Common myeloid progenitor, CD34-positive (primary cell): ENCODE measurements at regions not wholly inside any gene's neighbourhood (a gene's known extent, or its start where the extent isn't known, plus 50 kb on each side); places are given as distances from the start of the nearest gene placed in this dataset.

Experiments
- CTCF ChIA-PET: fragments of 350-600 bp; sonication (Branson Sonifier 250); formaldehyde crosslinking; loops from one replicate; lab custom pipeline; 2021; ENCODE audit warnings: antibody characterized with exemption; lab: Charles Lee
- POLR2A ChIA-PET: fragments of 350-600 bp; sonication (Branson Sonifier 250); formaldehyde crosslinking; loops from one replicate; lab custom pipeline; 2021; ENCODE audit warnings: antibody characterized with exemption; lab: Charles Lee
- DNase-seq, 3 donors: peaks; one replicate each; pipeline versions ENCODE4 v3.0.0 to v3.0.0-alpha.2; 2013
- H3K27ac ChIP-seq, 2 experiments: 1 replicate in 1 of 2; 2 replicates in 1 of 2; pipeline ENCODE4 v1.7.0; 2013; ENCODE audit warnings: inconsistent platforms in 2 of 2, low read length in 2 of 2, mild to moderate bottlenecking in 2 of 2, low read depth in 1 of 2, moderate library complexity in 1 of 2; ENCODE audit not compliant: severe bottlenecking in 2 of 2, insufficient read depth in 1 of 2, poor library complexity in 1 of 2
- H3K27me3 ChIP-seq, 5 experiments: replicated peaks in 2 of 5; 1 replicate in 3 of 5; 2 replicates in 2 of 5; pipeline versions ENCODE4 v1.6.1 to v1.7.0; 2013; ENCODE audit warnings: low read length in 4 of 5, mild to moderate bottlenecking in 2 of 5, moderate library complexity in 2 of 5, inconsistent platforms in 1 of 5; ENCODE audit not compliant: insufficient read depth in 5 of 5, control insufficient read depth in 4 of 5
- H3K36me3 ChIP-seq, 4 experiments: 1 replicate in 2 of 4; 2 replicates in 2 of 4; pipeline versions ENCODE4 v1.6.1 to v1.7.0; 2013; ENCODE audit warnings: low read length in 3 of 4, control low read depth in 1 of 4, mild to moderate bottlenecking in 1 of 4; ENCODE audit not compliant: control insufficient read depth in 4 of 4, insufficient read depth in 4 of 4
- H3K4me1 ChIP-seq, 4 experiments: 1 replicate in 3 of 4; 2 replicates in 1 of 4; pipeline versions ENCODE4 v1.6.1 to v1.7.1; 2013; ENCODE audit warnings: low read length in 3 of 4, mild to moderate bottlenecking in 3 of 4, control low read depth in 1 of 4, inconsistent platforms in 1 of 4, moderate library complexity in 1 of 4; ENCODE audit not compliant: control insufficient read depth in 4 of 4, insufficient read depth in 4 of 4; ENCODE audit errors: control extremely low read depth in 1 of 4
- H3K4me3 ChIP-seq, 7 experiments: 1 replicate in 4 of 7; 2 replicates in 3 of 7; pipeline versions ENCODE4 v1.5.1 to v1.7.0; 2013; ENCODE audit warnings: mild to moderate bottlenecking in 7 of 7, low read length in 6 of 7, moderate library complexity in 6 of 7, inconsistent platforms in 2 of 7, low read depth in 2 of 7, control low read depth in 1 of 7; ENCODE audit not compliant: insufficient read depth in 4 of 7, control insufficient read depth in 1 of 7; ENCODE audit errors: extremely low read depth in 1 of 7
- H3K9me3 ChIP-seq, 5 experiments: 1 replicate in 4 of 5; 2 replicates in 1 of 5; pipeline versions ENCODE4 v1.6.1 to v1.7.1; 2013; ENCODE audit warnings: low read length in 4 of 5, mild to moderate bottlenecking in 2 of 5, inconsistent platforms in 1 of 5, low read depth in 1 of 5, moderate library complexity in 1 of 5; ENCODE audit not compliant: control insufficient read depth in 4 of 5, insufficient read depth in 2 of 5; ENCODE audit errors: control extremely low read depth in 1 of 5
- WGBS: methylation state at CpG from one replicate; pipeline ENCODE4 v1.1.5; 2013; ENCODE audit not compliant: insufficient coverage; 5-methylcytosine and 5-hydroxymethylcytosine counted together

DNA sequence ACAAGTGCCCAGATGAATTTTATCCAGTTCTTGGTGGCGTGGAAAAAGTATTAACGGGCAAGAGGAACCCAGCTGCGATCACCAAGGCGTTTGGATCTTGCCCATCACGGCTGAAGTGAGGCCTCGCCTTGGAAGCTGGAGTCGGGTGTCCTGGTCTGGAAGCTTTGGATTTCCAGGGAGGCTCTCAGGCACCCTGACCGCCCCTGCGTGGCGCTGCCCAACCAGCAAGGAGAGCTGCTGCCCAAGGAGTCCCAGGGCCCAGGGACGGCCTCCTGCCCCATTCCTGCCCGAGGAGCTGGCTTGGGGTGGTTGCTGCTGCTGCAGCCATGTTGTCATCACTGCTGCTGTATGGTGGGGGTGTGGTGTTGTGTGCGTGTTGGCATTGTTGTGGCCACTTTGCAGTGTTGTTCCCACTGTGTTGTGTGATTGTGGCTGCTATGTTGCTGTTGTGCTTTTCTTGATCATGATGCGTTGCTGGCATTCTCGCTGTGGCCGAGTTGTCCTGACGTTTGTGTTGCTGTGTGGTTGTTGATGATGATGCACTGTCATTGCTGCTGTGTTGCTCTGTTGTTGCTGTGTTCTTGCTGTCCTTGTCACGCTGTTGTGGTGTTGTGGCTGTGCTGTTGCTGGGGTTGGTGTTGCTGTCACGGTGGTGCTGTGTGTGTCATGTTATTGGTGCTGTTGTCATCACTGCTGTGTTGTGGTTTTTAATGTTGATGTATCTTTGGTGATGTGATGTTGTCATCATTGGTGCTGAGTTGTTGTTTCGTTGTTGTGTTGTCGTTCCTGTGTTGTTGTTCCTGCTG lies 318.8 kb downstream of the C16orf95 start:
- H3K4me3 ChIP-seq, result no peak overlapping the region
- peaks cover 4 to 10% (median 6%) of the 10 kb centered on the region in 4 experiments for H3K4me1 ChIP-seq
- CTCF ChIA-PET, result no interaction called here
- 96% methylated on average over 17 of the region's 21 CpGs for WGBS
- peaks cover 0 to 46% (median 7%) of the 10 kb centered on the region in 5 experiments for H3K27me3 ChIP-seq
- no peaks in the 10 kb centered on the region for H3K36me3 ChIP-seq
- POLR2A ChIA-PET, result interaction anchor here (0.6 kb wide), 1 partner anchor 18 kb away, joined by 3 read pairs; no protein-coding TSS in a partner anchor
- DNase-seq, result no peak
- H3K27ac ChIP-seq, result no peak overlapping the region
- H3K9me3 ChIP-seq, result no peaks in the 10 kb centered on the region

DNA sequence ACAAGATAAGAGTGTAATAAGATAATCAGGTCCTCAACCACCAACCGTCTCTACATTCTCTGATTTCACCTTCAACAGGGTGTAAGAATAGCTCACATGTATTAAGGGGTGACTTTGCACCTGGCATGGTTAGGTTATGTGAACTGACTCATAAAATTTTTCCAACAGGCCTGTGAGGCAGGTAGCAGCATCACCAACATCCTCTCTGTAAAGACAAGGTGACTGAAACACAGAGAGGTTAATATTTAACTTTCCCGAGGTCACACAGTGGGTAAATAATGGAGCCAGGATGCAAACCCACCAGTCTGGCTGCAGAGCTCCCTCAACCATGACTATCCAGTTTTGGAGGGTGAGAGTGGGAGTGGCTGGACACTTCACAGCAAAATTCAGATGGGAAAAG lies 317.2 kb downstream of the C16orf95 start:
- H3K4me3 ChIP-seq, result no peak overlapping the region
- CTCF ChIA-PET, result interaction anchor here (1.0 kb wide), 1 partner anchor 62 kb away, joined by 3 read pairs; no protein-coding TSS in a partner anchor
- WGBS, result 78% methylated on average over 1 of the region's 2 CpGs

DNA sequence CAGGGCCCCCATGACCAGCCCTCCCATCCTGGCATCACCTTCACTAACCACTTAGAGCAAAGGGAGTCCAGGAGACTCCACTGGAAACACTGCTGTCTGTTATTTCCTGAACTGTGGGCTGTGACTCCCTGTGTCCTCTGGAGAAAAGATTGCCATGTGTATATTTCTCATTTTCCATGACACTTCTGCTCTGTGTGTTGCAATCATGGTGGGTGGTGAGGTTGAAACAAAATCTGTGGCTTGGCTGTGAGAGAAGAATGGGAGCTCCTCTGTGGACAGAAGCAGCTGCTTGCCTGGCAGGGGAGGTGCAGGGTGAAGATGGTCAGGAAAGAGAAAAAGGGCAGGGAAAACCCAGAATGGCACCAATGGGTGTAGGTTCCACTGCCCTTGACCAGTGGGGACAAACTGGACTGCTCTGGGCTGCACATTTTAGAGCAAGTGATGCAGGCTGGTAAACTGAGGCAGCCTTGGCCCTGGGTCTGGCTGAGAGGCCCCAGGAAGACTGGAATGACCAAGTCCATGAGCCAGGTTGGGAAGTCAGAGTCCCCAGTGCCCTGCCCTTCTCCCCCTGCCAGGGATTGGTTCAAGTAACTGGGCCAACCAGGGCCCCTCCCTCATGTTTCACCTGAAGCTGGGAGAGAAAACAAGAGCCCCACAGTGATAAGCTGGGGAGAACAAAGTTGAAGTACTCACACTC lies 314.3 kb downstream of the C16orf95 start:
- no peaks in the 10 kb centered on the region for H3K4me1 ChIP-seq
- H3K36me3 ChIP-seq, result no peaks in the 10 kb centered on the region
- DNase-seq, result no peak

More for the DNA sequence above, 317.2 kb downstream of the C16orf95 start:
- POLR2A ChIA-PET, result no interaction called here
- Histone ChIP-seq H3K27ac (no peak overlapping the region), H3K9me3 (peaks cover 0 to 4% (median 0%) of the 10 kb centered on the region in 5 experiments), H3K4me1 (peaks cover 0 to under 1% (median 0%) of the 10 kb centered on the region in 4 experiments), H3K27me3 (peaks cover 0 to 36% (median 4%) of the 10 kb centered on the region in 5 experiments), H3K36me3 (no peaks in the 10 kb centered on the region)
- DNase-seq, result no peak

DNA sequence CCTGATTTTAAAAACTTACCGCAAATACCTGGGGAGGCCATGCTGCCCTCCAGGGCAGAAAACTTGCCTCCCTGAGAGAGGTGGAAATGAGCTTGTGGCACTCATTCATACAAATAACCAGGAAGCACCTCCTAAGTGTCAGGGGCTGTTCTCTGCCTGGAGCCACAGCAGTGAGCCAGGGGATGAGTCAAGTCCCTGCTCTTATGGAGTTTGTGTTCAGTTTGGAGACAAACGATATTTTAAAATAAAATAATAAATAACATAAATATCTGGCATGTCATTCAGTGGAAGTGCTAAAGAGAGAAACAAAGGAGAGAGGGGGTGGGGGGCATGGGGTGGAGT lies 313.8 kb downstream of the C16orf95 start:
- H3K36me3 ChIP-seq, result no peaks in the 10 kb centered on the region
- 100% methylated on average over 1 of the region's 2 CpGs for WGBS
- no peak overlapping the region for H3K27ac ChIP-seq
- ChIA-PET CTCF (no interaction called here), POLR2A (no interaction called here)
- H3K9me3 ChIP-seq, result peaks cover 0 to 7% (median 0%) of the 10 kb centered on the region in 5 experiments
- no peaks in the 10 kb centered on the region for H3K4me1 ChIP-seq
- no peak for DNase-seq
- no peak overlapping the region for H3K4me3 ChIP-seq
- H3K27me3 ChIP-seq, result peaks cover 0 to 12% (median 0%) of the 10 kb centered on the region in 5 experiments

More for the DNA sequence above, 314.3 kb downstream of the C16orf95 start:
- Histone ChIP-seq H3K27ac (no peak overlapping the region), H3K4me3 (no peak overlapping the region), H3K9me3 (peaks cover 0 to 7% (median 0%) of the 10 kb centered on the region in 5 experiments), H3K27me3 (peaks cover 0 to 12% (median 0%) of the 10 kb centered on the region in 5 experiments)
- CTCF ChIA-PET, result no interaction called here
- POLR2A ChIA-PET, result no interaction called here

DNA sequence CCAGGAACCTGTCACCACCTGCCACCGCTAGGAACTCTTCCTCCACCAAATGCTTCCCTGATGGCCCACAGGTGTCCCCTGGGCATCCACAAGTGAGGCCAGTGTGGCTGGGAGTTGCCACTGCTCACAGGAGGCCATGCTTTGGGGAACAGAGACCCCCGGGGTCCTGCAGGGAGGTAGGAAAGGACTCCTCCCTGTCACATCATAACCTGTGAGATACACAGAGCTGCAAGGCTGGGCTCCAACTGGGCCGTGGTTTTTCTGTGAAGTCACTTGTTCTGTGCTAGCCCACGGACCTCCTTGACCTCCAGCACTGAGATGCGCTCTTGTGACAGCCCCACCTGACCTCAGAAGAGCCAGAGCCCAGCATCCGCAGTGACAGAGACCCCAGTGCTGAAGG lies 311.2 kb downstream of the C16orf95 start:
- Histone ChIP-seq H3K36me3 (no peaks in the 10 kb centered on the region), H3K4me3 (no peak overlapping the region), H3K27ac (no peak overlapping the region), H3K4me1 (no peaks in the 10 kb centered on the region), H3K27me3 (peaks cover 0 to 14% (median 0%) of the 10 kb centered on the region in 5 experiments), H3K9me3 (peaks cover 0 to 11% (median 0%) of the 10 kb centered on the region in 5 experiments)
- ChIA-PET POLR2A (no interaction called here), CTCF (no interaction called here)
- WGBS, result 90% methylated on average over 6 of the region's 6 CpGs
- no peak for DNase-seq

DNA sequence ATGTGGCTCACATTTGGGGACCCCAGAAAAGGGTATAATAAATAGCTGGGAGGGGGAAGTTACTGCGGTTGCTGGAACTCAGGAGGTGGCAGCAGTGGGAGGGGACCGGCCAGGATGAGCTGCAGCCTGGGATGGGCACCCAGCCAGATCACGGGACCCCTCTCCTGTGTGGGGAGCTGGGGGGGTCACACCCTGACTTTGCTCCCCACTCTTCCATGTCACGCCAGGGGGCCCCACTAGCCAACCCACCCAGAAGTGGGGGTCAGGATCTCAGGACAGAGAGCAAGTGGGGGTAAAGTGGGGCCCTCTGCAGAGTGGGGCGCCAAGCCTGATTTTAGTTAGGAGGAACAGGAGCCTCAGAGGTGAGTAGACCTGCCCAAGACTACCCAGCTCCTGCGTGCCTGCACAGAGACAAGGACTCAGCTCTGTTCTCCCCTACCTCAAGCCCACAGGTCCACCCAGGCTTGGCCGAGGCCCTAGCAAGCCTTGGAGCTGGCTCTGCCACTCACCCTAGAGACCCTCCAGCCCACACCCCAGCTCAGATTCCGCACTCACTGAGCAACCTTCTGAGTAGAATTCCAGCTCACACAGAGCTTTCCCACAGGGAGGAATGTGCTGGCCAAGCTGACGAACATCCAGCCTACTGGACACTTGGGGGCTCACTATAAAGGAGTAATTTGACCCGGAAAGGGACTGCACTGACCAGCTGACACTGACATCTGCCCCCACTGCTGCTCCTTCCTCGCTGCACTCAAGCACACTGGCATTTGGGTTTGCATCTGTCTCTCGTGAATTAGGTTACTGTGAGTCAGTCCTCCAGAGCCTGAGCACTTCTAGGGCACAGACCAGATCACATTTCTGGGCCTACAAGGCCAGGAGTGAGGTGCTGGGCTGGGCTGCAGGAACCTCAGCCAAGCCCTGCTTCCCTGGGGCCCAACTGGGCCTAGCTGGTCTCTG lies 310.1 kb downstream of the C16orf95 start:
- no peaks in the 10 kb centered on the region for H3K4me1 ChIP-seq
- no peaks in the 10 kb centered on the region for H3K36me3 ChIP-seq
- no peak for DNase-seq
- no peak overlapping the region for H3K4me3 ChIP-seq
- H3K27ac ChIP-seq, result no peak overlapping the region
- H3K27me3 ChIP-seq, result peaks cover 0 to 14% (median 0%) of the 10 kb centered on the region in 5 experiments
- ChIA-PET POLR2A (no interaction called here), CTCF (interaction anchor here (0.9 kb wide), 1 partner anchor 444 kb away, joined by 3 read pairs; no protein-coding TSS in a partner anchor)
- WGBS, result 86% methylated on average over 10 of the region's 12 CpGs
- peaks cover 0 to 11% (median 0%) of the 10 kb centered on the region in 5 experiments for H3K9me3 ChIP-seq
